Vagina (tissue), 2 donors: ENCODE measurements at regions not wholly inside any gene's neighbourhood (a gene's known extent, or its start where the extent isn't known, plus 50 kb on each side); places are given as distances from the start of the nearest gene placed in this dataset.

Source experiments
- POLR2A ChIP-seq, 2 donors: fragments of 450-650 bp; IDR thresholded peaks; one replicate each; pipeline ENCODE4 v1.6.1; 2017; ENCODE audit warnings: antibody characterized with exemption in 2 of 2, mild to moderate bottlenecking in 2 of 2, moderate library complexity in 2 of 2
- TF ChIP-seq, protein P1 (sequence below), 3 experiments: fragments of 450-650 bp in 2 of 3; fragments of 200-600 bp in 1 of 3; sonication (generic) in 1 of 3; IDR thresholded peaks; one replicate each; pipeline ENCODE4 v1.5.1; 2017 to 2019; ENCODE audit warnings: antibody characterized with exemption in 3 of 3, mild to moderate bottlenecking in 2 of 3, moderate library complexity in 2 of 3

DNA sequence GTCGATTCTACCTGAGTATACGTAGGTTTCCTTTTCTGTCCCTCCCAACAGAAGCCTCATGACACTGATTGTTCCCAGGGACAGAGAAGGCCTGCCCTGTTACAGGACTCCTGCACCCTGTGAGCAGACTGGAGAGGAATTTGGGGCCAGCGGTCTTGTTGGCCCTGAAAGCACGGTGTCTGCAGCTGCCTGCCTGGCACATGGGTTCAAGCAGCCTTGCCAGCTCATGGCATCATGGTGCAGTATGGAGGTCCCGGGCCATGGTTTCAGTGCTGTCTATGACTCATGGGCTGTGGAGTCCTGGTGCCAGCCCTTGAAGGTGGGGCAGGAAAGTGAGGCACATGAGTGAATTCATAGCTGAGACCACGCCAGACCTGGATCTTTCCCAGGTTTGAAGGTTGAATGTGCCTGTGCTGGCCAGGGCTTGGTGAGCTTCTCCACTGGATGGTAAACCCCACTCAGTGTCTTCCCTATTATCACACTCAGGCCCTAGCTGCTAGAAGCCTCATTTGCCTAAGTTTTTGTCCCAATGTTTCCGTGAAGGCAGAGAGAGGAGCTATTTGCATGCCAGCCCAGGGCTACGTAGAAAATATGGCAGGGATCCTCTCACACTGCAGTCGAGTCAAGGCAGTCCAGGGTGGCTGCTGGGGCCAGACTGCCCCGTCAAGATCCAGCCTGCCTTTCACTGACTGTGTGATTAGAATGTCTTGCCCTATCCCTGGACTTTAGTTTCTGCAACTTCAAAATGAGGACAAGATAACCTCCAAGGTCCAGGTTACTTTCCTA, 277.2 kb upstream of the CCL2 start:
- no peak for TF ChIP-seq POLR2A (IDR thresholded peaks at IDR 0.05)
- TF ChIP-seq, protein P1, sequence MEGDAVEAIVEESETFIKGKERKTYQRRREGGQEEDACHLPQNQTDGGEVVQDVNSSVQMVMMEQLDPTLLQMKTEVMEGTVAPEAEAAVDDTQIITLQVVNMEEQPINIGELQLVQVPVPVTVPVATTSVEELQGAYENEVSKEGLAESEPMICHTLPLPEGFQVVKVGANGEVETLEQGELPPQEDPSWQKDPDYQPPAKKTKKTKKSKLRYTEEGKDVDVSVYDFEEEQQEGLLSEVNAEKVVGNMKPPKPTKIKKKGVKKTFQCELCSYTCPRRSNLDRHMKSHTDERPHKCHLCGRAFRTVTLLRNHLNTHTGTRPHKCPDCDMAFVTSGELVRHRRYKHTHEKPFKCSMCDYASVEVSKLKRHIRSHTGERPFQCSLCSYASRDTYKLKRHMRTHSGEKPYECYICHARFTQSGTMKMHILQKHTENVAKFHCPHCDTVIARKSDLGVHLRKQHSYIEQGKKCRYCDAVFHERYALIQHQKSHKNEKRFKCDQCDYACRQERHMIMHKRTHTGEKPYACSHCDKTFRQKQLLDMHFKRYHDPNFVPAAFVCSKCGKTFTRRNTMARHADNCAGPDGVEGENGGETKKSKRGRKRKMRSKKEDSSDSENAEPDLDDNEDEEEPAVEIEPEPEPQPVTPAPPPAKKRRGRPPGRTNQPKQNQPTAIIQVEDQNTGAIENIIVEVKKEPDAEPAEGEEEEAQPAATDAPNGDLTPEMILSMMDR (IDR thresholded peaks at IDR 0.05): no peak
